Aorta (tissue), 5 donors: ENCODE measurements at regions not wholly inside any gene's neighbourhood (a gene's known extent, or its start where the extent isn't known, plus 50 kb on each side); places are given as distances from the start of the nearest gene placed in this dataset.

Source experiments
- ATAC-seq: fragments of 200-7000 bp; cut with Tn5 transposase; one replicate; pipeline ENCODE4 v1.9.1; 2022; ENCODE audit warnings: moderate library complexity; ENCODE audit not compliant: low FRiP score
- DNase-seq, 2 donors: peaks; one replicate each; pipeline ENCODE4 v3.0.0-alpha.2; 2020
- H3K27ac ChIP-seq, 2 donors: one replicate each; pipeline ENCODE4 v1.5.1; 2013; ENCODE audit warnings: low read length in 2 of 2, mild to moderate bottlenecking in 2 of 2, moderate library complexity in 2 of 2, control low read depth in 1 of 2, inconsistent platforms in 1 of 2, low read depth in 1 of 2
- H3K27me3 ChIP-seq, 2 donors: one replicate each; pipeline ENCODE4 v1.6.1; 2013; ENCODE audit warnings: control low read depth in 1 of 2, low read length in 1 of 2, mild to moderate bottlenecking in 1 of 2, moderate library complexity in 1 of 2; ENCODE audit not compliant: insufficient read depth in 2 of 2, control insufficient read depth in 1 of 2
- H3K36me3 ChIP-seq, 2 donors: one replicate each; pipeline ENCODE4 v1.6.1; 2013; ENCODE audit warnings: control low read depth in 1 of 2, low read length in 1 of 2, mild to moderate bottlenecking in 1 of 2; ENCODE audit not compliant: insufficient read depth in 2 of 2, control insufficient read depth in 1 of 2
- H3K4me1 ChIP-seq, 2 donors: one replicate each; pipeline ENCODE4 v1.6.1; 2013; ENCODE audit warnings: low read length in 2 of 2, control low read depth in 1 of 2, mild to moderate bottlenecking in 1 of 2, moderate library complexity in 1 of 2; ENCODE audit not compliant: insufficient read depth in 2 of 2, control insufficient read depth in 1 of 2
- H3K4me3 ChIP-seq, 2 donors: one replicate each; pipeline ENCODE4 v1.5.1; 2013; ENCODE audit warnings: low read length in 2 of 2, control low read depth in 1 of 2, mild to moderate bottlenecking in 1 of 2
- H3K9me3 ChIP-seq: one replicate; pipeline ENCODE4 v1.6.1; 2013; ENCODE audit warnings: mild to moderate bottlenecking, low read length; ENCODE audit not compliant: control insufficient read depth
- WGBS, 2 donors: extraction: QIAGEN DNeasy Blood & Tissue Kit; methylation state at CpG; one replicate each; pipeline ENCODE4 v1.1.7; 2013; 5-methylcytosine and 5-hydroxymethylcytosine counted together
- intact Hi-C, 2 donors: fragments of 100-400 bp; cut with DNase I; formaldehyde crosslinking; loops; one replicate each; pipeline versions ENCODE4 v1.14.2 to v1.15.0; 2022
- donor health status: healthy with polysubstance abuse.
- donor health status: Bipolar disorder and iron deficiency.
- donor health status: DM: no; HTN: no; CAD: no.
- donor health status: DM: no; HTN: no; CAD: no.
- donor health status: DM: yes; HTN: yes; CAD: no.

DNA sequence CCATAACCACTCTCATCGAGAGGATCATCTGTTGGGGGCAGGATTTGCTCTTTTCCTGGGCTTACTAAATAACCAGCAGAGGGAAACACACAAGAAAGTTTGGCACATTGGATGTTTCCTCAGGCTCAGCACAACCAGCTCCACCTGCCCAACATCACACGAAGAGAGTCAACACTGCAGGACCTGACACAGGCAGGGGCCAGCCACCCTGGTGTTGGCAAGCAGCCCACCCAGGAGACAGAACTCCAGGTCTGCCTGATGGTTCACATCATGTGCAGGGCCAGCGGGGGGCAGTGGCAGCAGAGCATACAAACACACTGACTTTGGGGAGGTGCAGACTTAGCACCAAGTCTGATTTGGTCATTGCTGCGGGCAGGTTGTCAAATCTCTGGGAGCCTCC, 182.3 kb upstream of the GALNT2 start:
- Histone ChIP-seq H3K27ac (no peak overlapping the region), H3K27me3 (no peaks in the 10 kb centered on the region), H3K4me3 (no peak overlapping the region), H3K9me3 (no peaks in the 10 kb centered on the region), H3K4me1 (peaks cover under 1 to 4% of the 10 kb centered on the region in 2 donors), H3K36me3 (no peaks in the 10 kb centered on the region)
- 82 to 84% methylated on average over 4 of the region's 4 CpGs for WGBS, 2 donors
- DNase-seq (no peak), ATAC-seq (no peak)
- intact Hi-C loops, result no loop called here

DNA sequence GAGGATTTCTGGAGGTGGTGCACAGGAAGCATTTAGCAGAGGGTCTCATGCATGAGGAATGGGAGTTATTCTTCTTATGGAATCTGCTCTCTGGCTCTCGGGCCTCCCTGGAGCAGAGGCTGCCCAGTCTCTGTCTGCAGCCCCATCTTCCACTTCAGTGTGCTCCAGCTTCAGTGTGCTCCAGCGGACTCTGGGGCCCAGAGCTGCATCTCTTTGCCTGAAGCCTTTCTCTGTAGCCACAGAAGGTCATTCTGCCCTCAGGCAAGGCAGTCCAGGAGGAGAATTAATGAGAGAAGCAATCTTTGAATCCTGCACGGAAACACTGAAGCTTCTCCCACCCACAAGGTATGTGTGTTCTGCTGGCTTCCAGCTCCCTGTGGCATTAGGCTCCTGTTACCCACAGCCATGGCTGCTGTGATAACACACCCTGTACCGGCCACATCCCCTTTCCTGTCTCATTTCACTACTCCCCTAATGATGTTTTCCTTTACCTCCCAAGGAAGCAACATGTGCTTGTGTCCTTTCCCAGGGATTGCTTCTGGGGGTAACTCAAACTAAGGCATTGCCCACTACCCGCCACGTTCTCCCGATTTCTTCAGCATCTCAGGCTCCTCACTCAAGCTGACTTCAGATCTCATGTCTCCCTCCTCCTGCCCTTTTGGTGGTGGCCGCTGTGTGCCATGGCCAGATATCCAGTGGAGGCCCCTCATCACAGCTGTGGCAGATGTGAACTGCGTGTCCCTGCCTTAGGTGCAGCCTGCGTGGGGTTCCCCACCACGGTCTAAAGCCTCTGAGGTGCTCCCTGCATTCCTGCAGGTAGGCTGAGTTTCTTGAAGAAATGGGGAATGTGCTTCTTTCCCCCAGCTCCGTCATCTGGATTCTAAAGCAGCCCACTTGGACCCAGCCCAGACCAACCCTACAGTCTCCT, 181.2 kb upstream of the GALNT2 start:
- Histone ChIP-seq H3K4me1 (peaks cover 0 to 4% of the 10 kb centered on the region in 2 donors), H3K4me3 (no peak overlapping the region), H3K27me3 (no peaks in the 10 kb centered on the region), H3K9me3 (no peaks in the 10 kb centered on the region), H3K27ac (no peak overlapping the region), H3K36me3 (no peaks in the 10 kb centered on the region)
- WGBS, 2 donors, result 93 to 95% methylated on average over 12 of the region's 12 CpGs
- intact Hi-C loops, result no loop called here
- ATAC-seq, result no peak
- no peak for DNase-seq

DNA sequence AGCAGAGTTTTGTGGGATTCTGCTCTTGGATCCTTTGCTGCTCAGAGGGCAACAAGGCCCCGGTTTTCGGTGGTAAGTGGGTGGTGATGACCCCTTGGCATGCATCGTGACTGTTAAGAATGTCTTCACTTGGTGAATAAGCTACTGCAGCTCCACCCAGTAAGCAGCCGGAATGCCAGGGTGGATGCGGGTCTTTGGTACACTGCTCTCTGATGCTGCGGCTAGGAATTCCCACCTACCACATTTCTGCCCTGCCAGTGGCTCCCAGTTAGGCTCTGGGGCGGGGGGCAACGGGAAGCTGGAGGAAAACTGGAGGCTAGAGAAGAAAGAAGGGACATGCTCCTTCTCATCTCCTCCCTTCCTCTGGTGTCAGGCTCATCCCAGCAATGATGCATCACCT, 180.4 kb upstream of the GALNT2 start:
- Histone ChIP-seq H3K36me3 (no peaks in the 10 kb centered on the region), H3K4me3 (no peak overlapping the region), H3K4me1 (peaks cover 0 to 4% of the 10 kb centered on the region in 2 donors), H3K9me3 (no peaks in the 10 kb centered on the region), H3K27ac (no peak overlapping the region), H3K27me3 (no peaks in the 10 kb centered on the region)
- DNase-seq, result no peak
- intact Hi-C loops, result no loop called here
- ATAC-seq, result no peak
- WGBS, 2 donors, result 97 to 98% methylated on average over 8 of the region's 8 CpGs

DNA sequence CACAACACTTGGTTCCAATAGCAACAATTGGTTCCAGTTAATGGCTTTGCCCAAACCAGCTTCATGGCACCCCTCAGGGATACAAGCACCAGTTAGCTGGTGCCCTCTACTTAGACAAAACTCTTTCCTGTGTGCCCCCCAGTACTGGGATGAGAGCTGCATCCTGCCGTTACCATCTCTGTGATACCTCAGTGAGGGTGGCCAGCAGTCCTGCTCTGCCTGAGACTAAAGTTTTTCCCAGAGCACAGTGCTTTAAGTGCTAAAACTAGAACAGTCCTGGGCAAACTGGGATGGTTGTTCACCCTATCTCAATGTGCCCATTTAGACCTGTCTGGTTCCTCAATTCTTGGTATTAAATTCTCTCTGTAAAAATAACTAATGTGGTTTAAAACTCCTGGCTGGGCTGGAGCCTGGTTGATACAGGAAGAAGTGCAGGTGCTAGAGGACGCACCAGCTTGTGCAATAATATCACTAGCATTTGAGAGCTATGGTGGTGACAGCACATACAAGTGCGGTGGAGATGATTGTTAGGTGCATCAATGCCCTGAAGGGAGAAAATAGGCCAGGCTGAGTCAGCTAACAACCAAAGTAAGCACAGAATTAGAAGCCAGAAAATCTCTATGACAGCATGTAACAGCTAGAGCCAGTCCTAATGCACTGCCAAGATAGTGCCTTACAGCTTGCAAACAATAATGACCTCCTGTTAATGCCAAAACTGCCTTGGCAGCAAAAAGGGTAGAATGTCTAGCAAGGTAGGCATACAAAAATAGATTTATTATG, 179.8 kb upstream of the GALNT2 start:
- ATAC-seq, result peak; percentile 71
- Histone ChIP-seq H3K4me3 (no peak overlapping the region), H3K4me1 (peaks cover 0 to 4% of the 10 kb centered on the region in 2 donors), H3K9me3 (no peaks in the 10 kb centered on the region), H3K27ac (no peak overlapping the region), H3K27me3 (no peaks in the 10 kb centered on the region), H3K36me3 (no peaks in the 10 kb centered on the region)
- DNase-seq, result no peak
- intact Hi-C loops, result no loop called here
- WGBS, 2 donors, result 40 to 48% methylated on average over 3 of the region's 3 CpGs

DNA sequence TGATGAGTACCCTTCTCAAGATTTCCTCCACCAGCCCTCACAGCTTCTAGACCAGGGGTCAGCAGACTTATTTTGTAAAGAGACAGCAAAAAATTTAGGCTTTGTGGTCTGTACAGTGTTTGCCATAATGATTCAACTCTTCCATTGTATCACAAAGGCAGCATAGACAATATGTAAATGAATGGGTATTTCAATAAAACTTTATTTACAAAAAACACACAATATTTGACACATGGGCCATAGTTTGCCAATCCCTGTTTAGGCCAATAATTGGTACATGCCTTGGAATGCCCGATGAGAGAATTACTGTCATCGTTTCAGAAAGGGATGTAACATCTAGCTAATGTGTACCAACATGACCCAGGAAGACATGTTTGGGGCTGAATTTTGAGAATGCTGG, 178.9 kb upstream of the GALNT2 start:
- Histone ChIP-seq H3K4me3 (no peak overlapping the region), H3K36me3 (no peaks in the 10 kb centered on the region), H3K4me1 (peaks cover 0 to 4% of the 10 kb centered on the region in 2 donors), H3K9me3 (no peaks in the 10 kb centered on the region), H3K27me3 (no peaks in the 10 kb centered on the region), H3K27ac (peak overlapping the region in 1 of 2 donors; percentile 38)
- intact Hi-C loops, result no loop called here
- DNase-seq (no peak), ATAC-seq (no peak)
- 91 to 93% methylated on average over 2 of the region's 2 CpGs for WGBS, 2 donors

DNA sequence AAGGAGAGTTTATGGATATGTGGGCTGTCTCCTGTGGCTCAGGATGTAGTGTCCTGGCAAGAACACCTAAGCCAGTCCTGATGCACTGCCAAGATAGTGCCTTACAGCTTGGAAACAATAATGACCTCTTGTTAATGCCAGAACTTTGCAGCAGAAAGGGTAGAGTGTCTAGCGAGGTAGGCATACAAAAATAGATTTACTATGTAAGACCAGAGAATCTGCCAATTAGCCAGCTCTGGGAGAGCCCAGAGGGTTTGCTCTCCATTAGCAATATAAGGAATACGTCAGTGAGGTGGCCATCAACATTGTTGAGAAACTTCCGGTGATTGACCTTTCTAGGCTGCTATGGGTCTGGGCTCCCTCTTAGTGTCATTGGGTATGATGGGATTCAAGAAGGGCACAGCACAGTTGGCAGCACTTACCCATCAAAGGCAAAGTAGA, 178.5 kb upstream of the GALNT2 start:
- Histone ChIP-seq H3K36me3 (no peaks in the 10 kb centered on the region), H3K9me3 (no peaks in the 10 kb centered on the region), H3K4me3 (no peak overlapping the region), H3K27ac (no peak overlapping the region), H3K27me3 (no peaks in the 10 kb centered on the region), H3K4me1 (peaks cover 0 to 4% of the 10 kb centered on the region in 2 donors)
- intact Hi-C loops, result no loop called here
- DNase-seq, result no peak
- 49 to 52% methylated on average over 3 of the region's 3 CpGs for WGBS, 2 donors
- ATAC-seq, result no peak

DNA sequence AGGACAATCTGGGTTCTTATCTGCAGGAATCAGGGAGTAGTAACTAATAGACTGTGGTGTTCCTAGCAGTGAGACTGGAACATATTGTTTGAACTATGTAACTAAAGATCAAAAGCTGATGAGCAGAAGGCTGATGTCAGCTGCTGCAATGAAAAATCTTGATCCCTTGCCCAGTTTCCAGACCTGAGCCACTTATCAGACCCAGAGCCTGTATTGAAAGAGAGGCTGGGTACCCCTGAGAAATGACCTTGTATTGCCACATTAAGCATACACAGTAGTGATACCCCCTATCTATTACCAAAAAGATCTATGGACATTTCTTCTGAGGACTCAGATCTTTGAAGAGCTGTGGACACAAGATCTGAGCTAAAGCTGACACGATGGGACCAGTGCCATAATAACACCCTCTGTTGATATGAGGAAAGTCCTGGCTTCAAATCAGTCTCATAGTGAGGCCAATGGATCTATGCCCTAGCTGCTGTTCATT, 178.0 kb upstream of the GALNT2 start:
- Histone ChIP-seq H3K4me1 (peaks cover 0 to 4% of the 10 kb centered on the region in 2 donors), H3K27me3 (no peaks in the 10 kb centered on the region), H3K9me3 (no peaks in the 10 kb centered on the region), H3K4me3 (no peak overlapping the region), H3K27ac (no peak overlapping the region), H3K36me3 (no peaks in the 10 kb centered on the region)
- intact Hi-C loops, result no loop called here
- DNase-seq, result no peak
- ATAC-seq, result no peak
- WGBS, 2 donors, result 3 to 8% methylated on average over 1 of the region's 1 CpG

DNA sequence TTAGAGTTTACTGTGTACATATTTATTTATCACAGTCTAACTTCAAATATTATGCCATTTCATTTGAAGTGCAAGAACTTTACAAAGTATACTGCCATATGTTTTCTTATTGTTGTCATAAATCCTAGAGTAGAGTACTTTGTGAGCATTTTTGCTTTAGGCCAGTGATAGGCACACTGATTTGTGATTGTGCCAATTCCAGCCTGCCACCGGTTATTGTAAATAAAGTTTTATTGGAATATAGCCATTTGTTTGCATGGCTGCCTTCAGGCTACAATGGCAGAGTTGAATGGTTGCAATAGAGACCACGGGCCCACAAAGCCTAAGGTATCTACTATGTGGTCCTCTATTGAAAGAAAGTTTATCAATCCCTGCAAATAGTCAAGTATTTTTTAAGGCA, 175.8 kb upstream of the GALNT2 start:
- Histone ChIP-seq H3K4me3 (no peak overlapping the region), H3K36me3 (no peaks in the 10 kb centered on the region), H3K9me3 (no peaks in the 10 kb centered on the region), H3K27me3 (no peaks in the 10 kb centered on the region), H3K27ac (no peak overlapping the region), H3K4me1 (peaks cover 0 to 4% of the 10 kb centered on the region in 2 donors)
- intact Hi-C loops, result no loop called here
- WGBS, 2 donors, result 84 to 90% methylated on average over 2 of the region's 2 CpGs
- no peak for ATAC-seq
- no peak for DNase-seq
